HG03571 (cell line): ENCODE measurements at regions not wholly inside any gene's neighbourhood (a gene's known extent, or its start where the extent isn't known, plus 50 kb on each side); places are given as distances from the start of the nearest gene placed in this dataset.
"Not testable (repeated sequence)": the region's sequence is repeated elsewhere in the genome, so short reads cannot be mapped to it uniquely, and the experiment has no call there.

Source experiments
- ATAC-seq: cut with Tn5 transposase; IDR thresholded peaks from one replicate; pipeline ENCODE4 v1.9.1; 2021; ENCODE audit not compliant: unreplicated experiment

DNA sequence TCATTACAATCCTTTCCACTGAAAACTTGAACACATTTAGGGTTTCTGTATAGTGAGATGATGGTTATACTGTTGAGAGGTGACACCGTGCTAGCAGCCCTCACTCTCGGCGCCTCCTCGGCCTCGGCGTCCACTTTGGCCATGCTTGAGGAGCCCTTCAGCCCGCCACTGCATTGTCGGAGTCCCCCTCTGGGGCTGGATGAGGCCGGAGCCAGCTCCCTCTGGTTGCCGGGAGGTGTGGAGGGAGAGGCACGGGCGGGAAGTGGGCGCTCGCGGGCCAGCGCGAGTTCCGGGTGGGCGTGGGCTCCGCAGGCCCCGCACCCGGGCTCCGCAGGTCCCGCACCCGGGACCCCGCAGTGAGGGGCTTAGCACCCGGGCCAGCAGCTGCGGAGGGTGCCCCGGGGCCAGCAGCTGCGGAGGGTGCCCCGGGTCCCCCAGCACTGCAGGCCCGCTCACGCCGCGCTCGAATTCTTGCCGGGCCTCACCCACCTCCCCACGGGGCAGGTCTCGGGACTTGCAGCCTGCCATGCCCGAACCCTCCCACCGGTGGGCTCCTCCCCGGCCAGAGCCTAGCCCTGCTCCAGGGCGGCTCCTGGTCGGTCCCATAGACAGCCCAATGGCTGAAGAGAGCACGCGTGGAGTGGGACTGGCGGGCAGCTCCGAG is 145.9 kb upstream of the ZNF608 start:
- ATAC-seq, result no peak

- ATAC-seq, result no peak
These were observed 148.1 kb upstream of the ZNF608 start for GRCh38 chr5:124894541-124894940.

- no peak for ATAC-seq
These were observed 148.8 kb upstream of the ZNF608 start for GRCh38 chr5:124895236-124895635.

DNA sequence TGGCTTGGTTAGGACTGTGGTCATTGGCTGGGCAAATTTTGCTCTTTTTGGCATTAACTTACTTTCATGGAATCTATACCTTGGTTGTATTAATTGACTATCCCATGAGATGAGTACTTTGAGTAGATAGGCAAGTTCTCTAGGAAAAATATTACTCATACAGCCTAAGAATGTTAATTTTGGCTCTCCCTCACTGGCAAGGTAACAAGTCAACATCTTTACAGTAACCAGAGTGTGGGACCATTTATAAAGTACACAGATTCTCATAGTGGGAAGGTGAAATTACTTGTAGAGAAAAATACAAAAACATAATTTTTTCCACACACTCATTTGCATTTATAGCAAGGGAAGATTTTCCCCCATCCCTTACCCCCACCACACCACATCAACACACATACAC is 154.6 kb upstream of the ZNF608 start:
- ATAC-seq, result no peak

DNA sequence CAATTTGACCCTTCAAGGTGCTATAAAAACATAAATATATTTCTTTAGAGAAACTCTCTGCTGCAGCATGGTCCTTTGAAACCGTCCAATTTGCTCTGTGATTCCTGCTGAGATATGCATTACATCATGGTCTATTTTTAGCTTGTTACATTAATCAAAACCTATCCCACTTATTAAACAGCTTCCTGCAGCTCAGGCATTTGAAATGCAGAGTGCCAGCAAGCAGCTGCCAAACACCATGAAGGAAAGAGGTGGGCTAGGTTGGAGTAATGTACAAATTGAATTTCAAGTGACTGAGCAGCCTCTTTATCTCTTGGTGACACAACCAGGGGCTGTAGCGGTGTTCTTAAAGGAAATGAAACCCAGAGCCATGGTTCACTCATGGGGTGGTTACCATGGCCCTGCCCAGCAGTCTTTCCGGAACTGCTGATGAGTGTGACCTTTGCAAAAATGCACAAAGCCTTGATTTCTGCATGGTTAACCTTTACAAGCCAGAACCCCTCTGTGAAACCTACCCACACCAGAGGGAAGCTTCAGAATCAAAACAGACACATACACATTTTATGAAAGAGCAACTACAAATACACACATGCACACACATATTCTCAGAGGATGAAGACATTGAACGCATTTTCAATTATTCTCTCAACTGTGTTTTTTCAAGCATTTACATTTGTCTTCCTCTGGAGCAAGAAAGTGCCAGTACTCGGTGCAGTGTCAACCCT is 155.8 kb upstream of the ZNF608 start:
- peak; percentile 100 for ATAC-seq

DNA sequence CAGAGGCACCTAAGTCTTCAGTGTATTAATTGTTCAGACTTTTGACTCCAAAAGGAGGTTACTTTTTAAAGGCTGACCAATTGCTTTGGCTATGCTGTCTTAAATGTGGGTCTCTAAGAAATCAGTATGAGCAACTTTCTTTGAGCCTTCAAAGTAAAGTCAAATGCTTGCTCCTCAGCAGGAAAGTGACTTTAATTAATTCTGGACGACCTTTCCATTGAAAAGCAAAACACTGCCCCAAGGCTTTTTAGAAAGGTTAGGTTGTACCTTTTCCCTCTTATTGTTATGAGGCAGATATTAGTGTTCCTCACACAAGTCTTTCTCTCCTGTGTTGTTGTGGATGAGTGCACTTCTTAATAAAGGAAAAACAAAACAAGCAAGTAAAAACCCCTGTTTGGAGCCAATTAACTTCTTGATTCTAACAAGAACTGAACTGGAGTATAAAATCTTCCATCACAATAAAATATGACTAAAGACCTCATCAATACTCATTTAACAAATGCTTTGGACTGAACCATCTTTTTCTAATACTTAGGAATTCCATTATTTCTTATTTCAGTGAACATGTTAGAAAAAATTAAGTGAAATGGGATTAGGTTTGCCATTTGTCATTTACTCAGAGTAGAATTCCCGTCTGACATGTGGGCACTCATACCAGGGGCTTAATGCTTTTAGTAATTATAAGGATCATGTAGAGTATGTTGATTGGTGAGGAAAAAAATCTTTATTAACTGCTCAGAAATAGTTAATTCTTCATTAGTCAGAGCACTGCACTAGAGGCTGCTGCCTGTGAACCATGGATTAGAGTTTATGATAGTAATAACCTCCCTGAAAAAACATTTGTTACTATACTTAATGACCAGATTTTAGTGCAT is 159.1 kb upstream of the ZNF608 start:
- no peak for ATAC-seq

- no peak for ATAC-seq
These were observed 160.1 kb upstream of the ZNF608 start for GRCh38 chr5:124906339-124907097.

GRCh38 chr5:124907098-124907644 is 160.7 kb upstream of the ZNF608 start:
- no peak for ATAC-seq

DNA sequence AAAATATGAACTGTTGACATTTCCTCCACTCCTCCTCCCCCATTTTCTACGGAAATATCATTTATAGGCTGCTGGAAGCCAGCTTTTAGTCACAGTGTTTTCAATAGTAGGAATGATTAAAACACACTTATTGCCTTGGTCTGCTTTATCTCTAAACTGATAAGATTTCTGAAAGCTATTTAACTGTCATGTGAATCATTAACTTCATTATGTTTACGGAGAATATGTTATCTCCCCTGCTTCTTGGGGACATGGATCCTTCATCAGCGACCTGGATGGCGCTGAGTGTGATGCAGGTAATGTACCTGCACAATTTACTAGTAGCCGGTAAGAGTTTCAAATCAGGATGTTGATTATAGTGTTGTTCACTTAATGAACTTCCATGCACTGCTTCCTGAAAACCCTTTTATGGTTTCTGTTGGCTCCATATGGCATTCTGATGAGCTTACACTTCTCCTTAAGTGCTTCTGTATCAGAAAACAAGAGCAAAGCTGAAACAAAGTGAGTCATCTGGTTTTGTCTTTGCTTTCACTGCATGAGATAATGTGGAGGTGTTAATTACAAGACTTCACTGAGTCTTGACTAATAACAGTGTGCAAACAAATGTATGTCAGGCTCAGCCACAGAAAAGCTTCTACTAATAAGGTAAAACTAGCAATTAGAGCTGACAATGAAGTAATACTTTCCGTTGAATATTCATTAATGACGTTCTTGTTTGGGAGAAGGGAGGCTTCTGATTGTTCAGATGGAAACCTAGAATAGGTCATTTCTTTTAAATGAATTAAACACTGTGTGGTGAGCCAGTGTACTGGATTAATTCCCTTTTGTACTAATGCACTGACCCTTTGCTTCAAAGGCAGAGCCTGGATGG is 162.4 kb upstream of the ZNF608 start:
- ATAC-seq, result peak; percentile 78

DNA sequence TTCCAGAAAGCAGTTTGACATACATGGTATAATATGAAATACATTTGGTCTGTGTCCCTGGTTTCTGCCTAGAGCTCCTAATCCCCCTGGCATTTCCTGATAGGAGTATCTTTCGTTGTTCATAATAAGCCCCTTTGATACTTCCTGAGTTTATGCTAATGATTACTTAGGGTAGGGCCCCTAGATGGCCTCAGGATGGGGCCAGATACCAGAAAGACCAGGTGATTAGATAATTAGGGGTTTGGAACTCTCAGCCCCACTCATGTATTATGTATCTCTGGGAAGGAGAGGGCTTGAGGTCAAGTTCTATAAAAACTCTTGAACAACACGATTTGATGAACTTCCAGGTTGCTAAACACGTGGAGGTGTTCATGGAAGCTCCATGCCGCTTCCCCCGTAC is 163.3 kb upstream of the ZNF608 start:
- ATAC-seq, result no peak

DNA sequence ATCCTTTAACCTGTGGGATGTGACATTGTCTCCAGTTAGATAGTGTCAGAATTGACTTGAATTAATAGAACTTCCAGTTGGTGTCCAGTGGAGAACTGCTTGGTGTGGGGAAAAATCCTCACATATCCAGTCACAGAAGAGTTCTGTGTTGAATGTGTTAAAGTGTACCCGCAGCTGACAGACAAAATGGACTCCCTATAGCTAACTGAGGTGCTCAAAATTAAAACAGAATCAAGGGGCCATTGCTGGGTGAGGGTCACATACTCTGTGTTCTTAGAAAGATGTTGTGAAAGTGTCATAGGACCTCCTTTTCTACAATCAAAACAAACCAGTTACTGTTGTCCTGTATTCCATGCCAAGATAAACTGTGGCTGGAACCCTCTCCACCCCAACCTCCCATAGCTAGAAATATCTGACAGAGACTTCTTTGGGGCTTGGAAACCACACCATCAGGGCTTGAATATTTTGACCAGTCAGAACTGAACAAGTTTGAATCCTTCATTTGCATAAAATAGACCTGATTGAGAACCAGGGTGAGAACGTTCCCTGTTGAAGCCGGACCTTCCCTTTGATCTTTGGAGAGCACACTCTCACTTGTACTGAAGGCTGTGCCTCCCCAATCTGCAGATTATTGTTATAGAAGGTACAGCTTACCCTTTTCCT is 164.0 kb upstream of the ZNF608 start:
- ATAC-seq, result no peak

DNA sequence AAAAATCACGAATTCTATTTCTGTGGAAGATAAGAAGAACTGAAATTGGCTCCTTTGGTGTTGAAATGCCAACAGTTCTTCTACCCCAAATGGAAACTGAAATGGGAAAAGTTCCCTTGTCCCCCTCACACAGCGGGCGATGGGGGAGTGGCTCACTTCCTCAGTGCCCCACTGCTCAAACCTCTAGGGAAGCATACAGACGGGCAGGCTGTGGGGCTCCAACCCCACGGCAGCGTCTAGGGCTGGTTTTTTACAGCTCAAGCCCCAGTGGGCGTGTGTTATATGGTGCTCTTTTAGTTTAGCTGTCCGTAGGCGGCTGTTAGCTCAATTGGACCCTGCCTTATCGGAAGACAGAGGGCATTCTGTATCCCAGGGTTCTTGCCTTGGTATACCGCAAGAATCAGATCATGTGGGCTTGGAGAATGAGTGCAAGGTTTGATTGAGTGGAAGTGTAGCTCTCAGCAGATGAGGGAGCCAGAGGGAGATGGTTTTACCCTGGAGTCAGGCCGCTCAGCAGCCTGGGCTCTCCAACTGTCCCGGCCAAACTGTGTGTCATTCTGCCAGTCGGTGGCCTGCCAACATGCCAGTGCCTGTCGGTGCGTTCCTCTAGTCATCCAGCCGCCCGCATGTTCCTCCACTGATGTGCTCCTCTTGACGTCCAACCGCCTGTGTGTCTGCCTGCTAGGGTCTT is 166.3 kb upstream of the ZNF608 start:
- ATAC-seq, result no peak

GRCh38 chr5:124913329-124913653 is 166.9 kb upstream of the ZNF608 start:
- ATAC-seq, result no peak

DNA sequence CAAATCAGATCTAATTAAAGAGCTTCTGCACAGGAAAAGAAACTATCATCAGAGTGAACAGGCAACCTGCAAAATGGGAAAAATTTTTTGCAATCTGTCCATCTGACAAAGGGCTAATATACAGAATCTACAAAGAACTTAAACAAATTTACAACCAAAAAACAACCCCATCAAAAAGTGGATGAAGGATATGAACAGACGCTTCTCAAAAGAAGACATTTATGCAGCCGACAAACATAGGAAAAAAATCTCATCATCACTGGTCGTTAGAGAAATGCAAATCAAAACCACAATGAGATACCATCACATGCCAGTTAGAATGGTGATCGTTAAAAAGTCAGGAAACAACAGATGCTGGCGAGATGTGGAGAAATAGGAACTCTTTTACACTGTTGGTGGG is 169.9 kb upstream of the ZNF608 start:
- ATAC-seq, result not testable (repeated sequence)

GRCh38 chr5:124918618-124919017 is 172.2 kb upstream of the ZNF608 start:
- ATAC-seq, result no peak

DNA sequence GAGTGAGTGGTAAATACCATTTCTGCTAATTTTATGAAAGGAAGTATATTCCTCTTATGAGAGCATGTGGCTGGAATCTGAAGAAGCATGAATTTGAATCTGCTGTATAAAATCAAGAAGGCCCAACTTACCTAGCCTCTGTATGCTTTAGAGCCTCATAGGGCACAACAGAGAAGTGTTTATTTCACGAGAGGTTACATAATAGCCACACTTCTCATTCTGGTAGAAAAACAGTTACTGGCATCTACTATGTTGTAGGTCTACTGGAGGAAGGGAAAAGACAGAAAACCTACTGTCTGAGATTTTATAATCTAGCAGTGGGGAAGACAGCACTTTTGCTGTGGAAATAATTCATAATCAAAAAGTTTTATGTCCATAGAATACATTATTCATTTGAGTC is 172.6 kb upstream of the ZNF608 start:
- no peak for ATAC-seq

- no peak for ATAC-seq
These were observed 173.5 kb upstream of the ZNF608 start for GRCh38 chr5:124919747-124920525.
